Glutamatergic neuron (in vitro differentiated cells): ENCODE measurements at regions not wholly inside any gene's neighbourhood (a gene's known extent, or its start where the extent isn't known, plus 50 kb on each side); places are given as distances from the start of the nearest gene placed in this dataset.

Experiments used
- DNase-seq: peaks from one replicate; pipeline ENCODE4 v3.0.0; 2022
- H3K27ac Mint-ChIP-seq: one replicate; pipeline ENCODE4 v1.8.0; 2020; ENCODE audit warnings: mild to moderate bottlenecking, mixed read lengths, inconsistent platforms; ENCODE audit not compliant: unreplicated experiment
- H3K27me3 Mint-ChIP-seq: one replicate; pipeline ENCODE4 v1.8.0; 2020; ENCODE audit warnings: mild to moderate bottlenecking, moderate library complexity, mixed read lengths, inconsistent platforms; ENCODE audit not compliant: unreplicated experiment
- H3K36me3 Mint-ChIP-seq: one replicate; pipeline ENCODE4 v1.8.0; 2020; ENCODE audit warnings: mild to moderate bottlenecking, mixed read lengths, inconsistent platforms; ENCODE audit not compliant: unreplicated experiment
- H3K4me1 Mint-ChIP-seq: one replicate; pipeline ENCODE4 v1.8.0; 2020; ENCODE audit warnings: mild to moderate bottlenecking, low read depth, mixed read lengths, inconsistent platforms; ENCODE audit not compliant: unreplicated experiment
- H3K4me3 Mint-ChIP-seq: one replicate; pipeline ENCODE4 v1.8.0; 2020; ENCODE audit warnings: mild to moderate bottlenecking, mixed read lengths, inconsistent platforms; ENCODE audit not compliant: unreplicated experiment
- H3K9me3 Mint-ChIP-seq: one replicate; pipeline ENCODE4 v1.8.0; 2020; ENCODE audit warnings: mild to moderate bottlenecking, moderate library complexity, mixed read lengths, inconsistent platforms; ENCODE audit not compliant: unreplicated experiment
- TF ChIP-seq, protein P1 (sequence below): fragments of 200-600 bp; sonication (generic); IDR thresholded peaks from one replicate; pipeline ENCODE4 v1.5.0; 2021; ENCODE audit not compliant: partially characterized antibody, unreplicated experiment

DNA sequence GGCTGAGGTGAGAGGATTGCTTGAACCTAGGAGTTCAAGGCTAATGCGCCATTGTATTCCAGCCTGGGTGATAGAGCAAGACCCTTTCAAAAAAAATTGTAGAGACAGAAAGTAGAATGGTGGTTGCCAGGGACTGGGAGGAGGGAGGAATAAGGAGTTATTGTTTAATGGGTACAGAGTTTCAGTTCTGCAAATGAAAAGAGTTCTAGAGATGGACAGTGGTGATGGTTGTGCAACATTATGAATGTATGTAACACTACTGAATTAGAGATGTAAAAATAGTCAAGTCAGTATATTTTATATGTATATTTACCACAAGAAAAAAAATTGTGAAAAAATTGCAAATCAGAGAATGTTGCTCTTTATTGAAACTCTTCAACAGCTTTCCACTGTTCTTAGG, 266.5 kb upstream of the NPY start:
- Mint-ChIP-seq H3K4me3 (no peak overlapping the region), H3K36me3 (no peaks in the 10 kb centered on the region), H3K4me1 (no peaks in the 10 kb centered on the region), H3K27me3 (no peaks in the 10 kb centered on the region), H3K9me3 (peaks cover 1% of the 10 kb centered on the region), H3K27ac (no peak overlapping the region)
- no peak for DNase-seq
- TF ChIP-seq, protein P1, sequence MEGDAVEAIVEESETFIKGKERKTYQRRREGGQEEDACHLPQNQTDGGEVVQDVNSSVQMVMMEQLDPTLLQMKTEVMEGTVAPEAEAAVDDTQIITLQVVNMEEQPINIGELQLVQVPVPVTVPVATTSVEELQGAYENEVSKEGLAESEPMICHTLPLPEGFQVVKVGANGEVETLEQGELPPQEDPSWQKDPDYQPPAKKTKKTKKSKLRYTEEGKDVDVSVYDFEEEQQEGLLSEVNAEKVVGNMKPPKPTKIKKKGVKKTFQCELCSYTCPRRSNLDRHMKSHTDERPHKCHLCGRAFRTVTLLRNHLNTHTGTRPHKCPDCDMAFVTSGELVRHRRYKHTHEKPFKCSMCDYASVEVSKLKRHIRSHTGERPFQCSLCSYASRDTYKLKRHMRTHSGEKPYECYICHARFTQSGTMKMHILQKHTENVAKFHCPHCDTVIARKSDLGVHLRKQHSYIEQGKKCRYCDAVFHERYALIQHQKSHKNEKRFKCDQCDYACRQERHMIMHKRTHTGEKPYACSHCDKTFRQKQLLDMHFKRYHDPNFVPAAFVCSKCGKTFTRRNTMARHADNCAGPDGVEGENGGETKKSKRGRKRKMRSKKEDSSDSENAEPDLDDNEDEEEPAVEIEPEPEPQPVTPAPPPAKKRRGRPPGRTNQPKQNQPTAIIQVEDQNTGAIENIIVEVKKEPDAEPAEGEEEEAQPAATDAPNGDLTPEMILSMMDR: no peak

DNA sequence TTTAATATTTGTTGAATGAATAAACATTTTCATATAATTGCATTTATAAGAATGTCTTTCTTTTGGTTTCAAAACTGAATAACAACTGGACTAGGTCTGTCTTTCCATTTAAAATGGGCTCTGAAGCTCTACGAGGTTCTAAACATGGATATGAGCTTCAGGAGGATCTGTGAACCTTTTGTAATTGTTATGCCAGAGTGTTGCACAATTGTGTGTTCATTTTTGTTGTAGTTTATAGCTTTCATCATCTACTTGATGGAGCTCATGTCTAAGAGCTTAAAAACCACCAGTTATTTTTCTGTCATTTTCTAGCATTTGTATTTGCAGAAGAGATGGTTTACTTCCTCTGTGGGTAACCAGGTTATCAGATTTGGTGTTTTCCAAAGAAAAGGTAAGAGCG, 265.7 kb upstream of the NPY start:
- Mint-ChIP-seq H3K9me3 (peaks cover 1% of the 10 kb centered on the region), H3K36me3 (no peaks in the 10 kb centered on the region), H3K27me3 (no peaks in the 10 kb centered on the region), H3K27ac (no peak overlapping the region), H3K4me1 (no peaks in the 10 kb centered on the region), H3K4me3 (no peak overlapping the region)
- no peak for DNase-seq
- TF ChIP-seq, protein P1: no peak

DNA sequence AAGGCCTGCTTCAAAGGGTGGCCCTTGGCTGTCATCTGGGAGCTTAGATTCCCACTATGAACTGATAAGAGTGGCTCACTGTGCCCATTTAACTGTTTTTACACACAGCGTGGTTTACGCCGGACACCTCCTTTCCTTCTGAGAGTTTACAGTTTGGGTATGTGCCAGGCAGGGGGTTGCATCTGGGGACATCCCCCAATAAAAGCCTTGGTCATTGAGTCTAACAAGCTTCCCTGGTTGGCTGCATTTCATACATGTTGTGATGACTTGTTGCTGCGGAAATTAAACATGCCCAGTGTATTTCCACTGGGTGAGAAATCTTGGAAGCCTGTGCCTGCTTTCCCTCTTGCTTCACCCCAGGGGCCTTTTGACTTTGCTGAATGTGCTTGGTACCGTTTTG, 264.1 kb upstream of the NPY start:
- Mint-ChIP-seq H3K27ac (no peak overlapping the region), H3K4me1 (peaks cover 3% of the 10 kb centered on the region), H3K36me3 (no peaks in the 10 kb centered on the region), H3K4me3 (no peak overlapping the region), H3K27me3 (no peaks in the 10 kb centered on the region), H3K9me3 (peaks cover 1% of the 10 kb centered on the region)
- TF ChIP-seq, protein P1: no peak
- no peak for DNase-seq

DNA sequence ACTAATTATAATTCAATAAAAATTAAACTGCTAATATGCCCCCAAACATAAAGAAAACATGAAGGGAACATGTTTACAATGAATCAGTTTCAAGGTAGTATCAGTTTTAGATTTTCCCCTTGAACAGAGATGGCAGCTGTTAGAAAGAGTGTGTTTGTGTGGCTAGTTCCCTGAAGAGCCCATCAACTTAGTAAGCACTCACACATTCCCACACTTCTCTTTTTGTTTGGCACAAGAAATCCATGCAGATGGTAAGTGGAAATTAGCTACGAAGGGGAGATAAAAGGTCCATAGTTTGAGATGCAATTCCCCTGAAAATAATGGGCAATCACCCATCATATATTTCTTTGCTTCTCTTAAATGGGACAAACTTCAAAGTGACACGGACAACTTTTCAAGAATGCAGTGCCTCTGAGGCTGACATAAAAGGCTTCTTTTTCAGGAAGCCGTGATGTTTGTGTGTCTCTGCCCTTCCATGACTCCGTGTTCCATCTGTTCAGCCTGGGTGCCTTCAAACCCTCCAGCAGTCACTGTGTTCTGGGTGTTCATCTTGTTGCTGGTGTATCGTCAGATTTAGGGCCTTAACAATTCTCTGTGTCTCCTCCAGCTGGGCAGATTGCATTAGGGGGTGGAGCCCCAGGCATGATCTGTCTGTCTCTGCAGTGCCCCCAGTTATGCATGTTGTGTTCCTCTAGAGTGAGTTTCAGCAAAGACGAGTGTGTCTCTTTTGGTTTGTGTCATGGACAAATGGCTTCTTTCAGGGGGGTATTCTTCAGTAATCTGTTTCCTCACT, 259.5 kb upstream of the NPY start:
- Mint-ChIP-seq H3K4me1 (peaks cover 3% of the 10 kb centered on the region), H3K27ac (no peak overlapping the region), H3K27me3 (no peaks in the 10 kb centered on the region), H3K36me3 (no peaks in the 10 kb centered on the region), H3K4me3 (no peak overlapping the region), H3K9me3 (no peaks in the 10 kb centered on the region)
- TF ChIP-seq, protein P1: no peak
- DNase-seq: no peak

DNA sequence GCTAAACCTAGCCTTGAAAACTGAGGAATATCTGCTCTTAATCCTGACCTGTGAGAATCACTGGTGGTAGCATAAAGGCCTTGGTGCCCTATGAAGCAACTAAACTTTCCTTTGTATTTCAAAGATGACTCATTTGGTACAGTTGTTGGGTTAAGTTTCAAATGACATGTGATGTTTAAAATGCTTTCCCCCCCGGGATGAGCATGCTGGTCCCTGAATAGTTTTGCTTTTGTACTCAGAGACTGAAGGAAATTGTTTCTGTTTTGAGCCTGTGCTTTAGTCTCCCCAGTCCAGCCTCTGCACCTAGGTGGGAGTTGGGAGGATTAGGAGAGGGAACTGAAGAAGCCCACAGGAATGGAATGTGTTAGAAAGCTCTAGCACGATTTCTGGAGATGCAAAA, 258.9 kb upstream of the NPY start:
- no peaks in the 10 kb centered on the region for H3K9me3 Mint-ChIP-seq
- peaks cover 3% of the 10 kb centered on the region for H3K4me1 Mint-ChIP-seq
- DNase-seq: no peak
- no peak overlapping the region for H3K27ac Mint-ChIP-seq
- TF ChIP-seq, protein P1: no peak
- H3K36me3 Mint-ChIP-seq: no peaks in the 10 kb centered on the region
- no peaks in the 10 kb centered on the region for H3K27me3 Mint-ChIP-seq
- H3K4me3 Mint-ChIP-seq: no peak overlapping the region
